ENCODE measurements at regions not wholly inside any gene's neighbourhood (a gene's known extent, or its start where the extent isn't known, plus 50 kb on each side); places are given as distances from the start of the nearest gene placed in this dataset.

GRCh38 chr21:15204970-15205286, 140.1 kb upstream of the NRIP1 start:
- Histone ChIP-seq H3K4me3 (ENCODE audit: low read length) (no peak overlapping the region), H3K27me3 (ENCODE audit: control insufficient read depth, insufficient read depth, low read length) (no peaks in the 10 kb centered on the region), H3K36me3 (ENCODE audit: control insufficient read depth, insufficient read depth, low read length) (no peaks in the 10 kb centered on the region), H3K9me3 (ENCODE audit: control insufficient read depth, insufficient read depth, low read length) (no peaks in the 10 kb centered on the region), H3K4me1 (ENCODE audit: control insufficient read depth, insufficient read depth, low read length) (no peaks in the 10 kb centered on the region), H3K27ac (ENCODE audit: low read length) (no peak overlapping the region)
- Mint-ChIP-seq H3K27me3 (ENCODE audit: low read depth in 2 of 2) (peaks cover 8 to 14% of the 10 kb centered on the region in 2 donors), H3K4me3 (no peak overlapping the region), H3K4me1 (no peaks in the 10 kb centered on the region), H3K9me3 (no peaks in the 10 kb centered on the region), H3K27ac (no peak overlapping the region), H3K36me3 (no peaks in the 10 kb centered on the region)
- no peak for TF ChIP-seq CTCF (IDR thresholded peaks at IDR 0.05)
- DNase-seq (no peak), ATAC-seq (no peak)
- WGBS (ENCODE audit: insufficient coverage) = 89% methylated on average over 4 of the region's 4 CpGs
- intact Hi-C loops (cut with micrococcal nuclease) = no loop called here

- Histone ChIP-seq H3K27me3 (ENCODE audit: control insufficient read depth, insufficient read depth, low read length) (no peaks in the 10 kb centered on the region), H3K36me3 (ENCODE audit: control insufficient read depth, insufficient read depth, low read length) (no peaks in the 10 kb centered on the region), H3K9me3 (ENCODE audit: control insufficient read depth, insufficient read depth, low read length) (no peaks in the 10 kb centered on the region), H3K4me3 (ENCODE audit: low read length) (no peak overlapping the region), H3K4me1 (ENCODE audit: control insufficient read depth, insufficient read depth, low read length) (no peaks in the 10 kb centered on the region), H3K27ac (ENCODE audit: low read length) (no peak overlapping the region)
- H3K27ac Mint-ChIP-seq = no peak overlapping the region
- H3K36me3 Mint-ChIP-seq = no peaks in the 10 kb centered on the region
- H3K4me3 Mint-ChIP-seq = no peak overlapping the region
- no peaks in the 10 kb centered on the region for H3K9me3 Mint-ChIP-seq
- peaks cover 8 to 14% of the 10 kb centered on the region in 2 donors for H3K27me3 Mint-ChIP-seq (ENCODE audit: low read depth in 2 of 2)
- intact Hi-C loops (cut with micrococcal nuclease) = no loop called here
- WGBS (ENCODE audit: insufficient coverage) = 46% methylated on average over 5 of the region's 5 CpGs
- DNase-seq = no peak
- TF ChIP-seq CTCF (IDR thresholded peaks at IDR 0.05) = no peak
- H3K4me1 Mint-ChIP-seq = peaks cover 9% of the 10 kb centered on the region in 2 donors
- ATAC-seq = no peak
Measured at GRCh38 chr21:15206514-15206913, 141.7 kb upstream of the NRIP1 start.

- H3K36me3 Mint-ChIP-seq = no peaks in the 10 kb centered on the region
- H3K9me3 Mint-ChIP-seq = no peaks in the 10 kb centered on the region
- peaks cover 8 to 14% of the 10 kb centered on the region in 2 donors for H3K27me3 Mint-ChIP-seq (ENCODE audit: low read depth in 2 of 2)
- H3K27ac ChIP-seq (ENCODE audit: low read length) = no peak overlapping the region
- whole genome bisulfite sequencing (ENCODE audit: insufficient coverage) = 98% methylated on average over 4 of the region's 4 CpGs
- peaks cover 11 to 12% of the 10 kb centered on the region in 2 donors for H3K4me1 Mint-ChIP-seq
- intact Hi-C loops (cut with micrococcal nuclease) = no loop called here
- no peaks in the 10 kb centered on the region for H3K27me3 ChIP-seq (ENCODE audit: control insufficient read depth, insufficient read depth, low read length)
- no peak for DNase-seq
- no peak overlapping the region for H3K4me3 Mint-ChIP-seq
- H3K4me1 ChIP-seq (ENCODE audit: control insufficient read depth, insufficient read depth, low read length) = no peaks in the 10 kb centered on the region
- no peaks in the 10 kb centered on the region for H3K9me3 ChIP-seq (ENCODE audit: control insufficient read depth, insufficient read depth, low read length)
- no peak overlapping the region for H3K27ac Mint-ChIP-seq
- no peak overlapping the region for H3K4me3 ChIP-seq (ENCODE audit: low read length)
- TF ChIP-seq CTCF (IDR thresholded peaks at IDR 0.05) = no peak
- H3K36me3 ChIP-seq (ENCODE audit: control insufficient read depth, insufficient read depth, low read length) = no peaks in the 10 kb centered on the region
- no peak for ATAC-seq
Measured at GRCh38 chr21:15207231-15207630, 142.4 kb upstream of the NRIP1 start.

DNA sequence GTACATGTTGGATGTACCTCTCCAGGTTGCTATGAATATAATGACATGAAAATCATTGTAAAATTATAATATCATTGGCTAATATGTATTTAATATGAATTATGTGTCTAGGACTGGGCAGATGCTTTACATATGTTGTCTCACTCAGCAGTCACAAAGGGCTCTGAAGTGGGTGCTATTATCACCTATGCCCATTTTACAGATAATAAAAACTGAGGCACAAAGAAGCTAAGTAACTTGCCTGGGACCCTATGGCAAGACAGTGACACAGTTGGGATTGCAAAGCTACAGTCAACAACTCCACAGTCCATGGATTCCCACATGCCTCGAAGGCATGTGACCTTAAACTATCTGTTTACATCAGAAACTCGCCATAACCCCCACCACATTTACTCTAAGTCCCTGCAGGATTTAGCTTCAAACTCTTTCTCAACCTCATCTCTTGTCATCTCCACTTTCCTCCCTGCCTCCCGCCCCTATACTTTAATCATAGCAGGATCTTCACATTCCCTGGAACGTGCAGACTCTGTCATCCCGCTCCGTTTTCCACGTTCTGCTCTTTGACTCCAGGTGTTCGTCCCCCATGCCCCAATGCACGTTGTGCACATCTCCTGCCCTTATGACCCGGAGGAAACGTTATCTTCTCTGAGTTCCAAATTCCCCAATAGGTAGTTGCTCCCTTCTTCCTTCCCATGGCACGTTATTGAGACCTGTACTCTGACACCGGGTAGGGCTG, 143.0 kb upstream of the NRIP1 start:
- no peak for TF ChIP-seq CTCF (IDR thresholded peaks at IDR 0.05)
- Mint-ChIP-seq H3K27me3 (ENCODE audit: low read depth in 2 of 2) (peaks cover 8 to 14% of the 10 kb centered on the region in 2 donors), H3K36me3 (no peaks in the 10 kb centered on the region), H3K9me3 (no peaks in the 10 kb centered on the region), H3K4me1 (peaks cover 11 to 12% of the 10 kb centered on the region in 2 donors), H3K4me3 (no peak overlapping the region), H3K27ac (no peak overlapping the region)
- no peaks in the 10 kb centered on the region for H3K4me1 ChIP-seq (ENCODE audit: control insufficient read depth, insufficient read depth, low read length)
- H3K36me3 ChIP-seq (ENCODE audit: control insufficient read depth, insufficient read depth, low read length) = no peaks in the 10 kb centered on the region
- WGBS (ENCODE audit: insufficient coverage) = 91% methylated on average over 13 of the region's 13 CpGs
- ATAC-seq (no peak), DNase-seq (no peak)
- intact Hi-C loops (cut with micrococcal nuclease) = no loop called here
- no peaks in the 10 kb centered on the region for H3K27me3 ChIP-seq (ENCODE audit: control insufficient read depth, insufficient read depth, low read length)
- no peak overlapping the region for H3K27ac ChIP-seq (ENCODE audit: low read length)
- no peak overlapping the region for H3K4me3 ChIP-seq (ENCODE audit: low read length)
- no peaks in the 10 kb centered on the region for H3K9me3 ChIP-seq (ENCODE audit: control insufficient read depth, insufficient read depth, low read length)
